Activated CD4-positive, alpha-beta T cell treated with anti-CD3 and anti-CD28 coated beads, Interleukin-2, amount 50 U/mL, for 16 hours (primary cell): ENCODE measurements at regions not wholly inside any gene's neighbourhood (a gene's known extent, or its start where the extent isn't known, plus 50 kb on each side); places are given as distances from the start of the nearest gene placed in this dataset.
"Not testable (repeated sequence)": the region's sequence is repeated elsewhere in the genome, so short reads cannot be mapped to it uniquely, and the experiment has no call there.

Experiments used
- DNase-seq: peaks from one replicate; pipeline ENCODE4 v3.0.0-alpha.2; 2020

- DNase-seq = no peak
Measured at GRCh38 chr13:94901070-94901469, 188.7 kb upstream of the SOX21 start.

GRCh38 chr13:94896719-94897317 lies 184.5 kb upstream of the SOX21 start:
- DNase-seq = no peak

DNA sequence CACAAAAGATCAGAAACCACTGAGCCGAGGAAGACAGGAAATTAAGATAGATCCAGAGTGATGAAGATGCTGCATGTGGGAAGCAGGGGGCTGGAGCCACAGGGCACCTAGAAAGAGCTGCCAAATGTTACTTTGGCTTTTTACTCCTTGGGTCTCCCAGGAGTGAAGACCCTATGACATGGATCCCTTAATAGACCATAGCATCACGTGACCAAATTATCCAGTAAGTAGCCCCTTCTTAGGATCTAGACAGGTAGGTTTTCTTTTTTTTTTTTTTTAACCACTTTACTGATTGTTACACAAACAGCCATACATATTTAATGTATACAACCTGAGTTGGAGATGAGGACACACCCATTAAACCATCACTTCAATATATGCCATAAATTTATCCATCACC lies 183.9 kb upstream of the SOX21 start:
- DNase-seq = no peak

DNA sequence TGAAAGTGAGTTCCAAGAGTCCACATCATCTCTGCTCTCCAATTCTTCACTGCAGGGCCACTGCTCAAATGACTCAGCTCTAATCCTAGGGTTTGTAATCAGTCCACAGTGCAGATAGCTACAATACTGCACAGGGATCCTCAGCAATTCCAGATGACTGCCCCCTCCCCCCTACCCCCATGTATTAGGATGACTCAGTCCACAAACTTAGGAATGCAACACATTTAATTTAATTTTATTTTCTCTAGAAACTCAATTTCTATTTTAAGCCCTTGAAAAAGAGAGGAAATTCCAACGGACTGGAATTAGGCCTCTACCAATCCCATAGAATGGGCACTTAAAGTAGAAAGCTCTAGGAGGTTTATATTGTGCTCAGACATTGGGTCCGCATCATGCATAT lies 173.8 kb upstream of the SOX21 start:
- DNase-seq = no peak

DNA sequence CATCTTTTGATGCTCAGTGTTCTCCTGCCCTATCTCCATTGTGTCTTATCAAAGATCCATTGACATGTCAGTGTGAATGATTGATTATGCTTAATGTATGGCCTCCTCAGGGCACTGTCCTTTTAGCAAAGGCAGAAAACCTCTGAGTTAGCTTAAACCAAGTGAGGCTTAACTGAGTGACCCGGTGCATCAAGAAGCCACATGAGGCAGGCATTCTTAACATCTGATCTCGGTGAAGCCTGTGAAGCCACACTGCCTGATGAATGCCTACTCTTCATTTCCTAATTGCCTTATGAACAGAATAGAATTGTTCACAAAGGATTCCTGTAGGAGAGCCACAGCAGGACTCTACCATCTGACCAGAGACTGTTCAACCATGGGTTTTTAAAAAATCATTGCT lies 168.1 kb upstream of the SOX21 start:
- no peak for DNase-seq

- no peak for DNase-seq
Measured at GRCh38 chr13:94878602-94879165, 166.3 kb upstream of the SOX21 start.

DNA sequence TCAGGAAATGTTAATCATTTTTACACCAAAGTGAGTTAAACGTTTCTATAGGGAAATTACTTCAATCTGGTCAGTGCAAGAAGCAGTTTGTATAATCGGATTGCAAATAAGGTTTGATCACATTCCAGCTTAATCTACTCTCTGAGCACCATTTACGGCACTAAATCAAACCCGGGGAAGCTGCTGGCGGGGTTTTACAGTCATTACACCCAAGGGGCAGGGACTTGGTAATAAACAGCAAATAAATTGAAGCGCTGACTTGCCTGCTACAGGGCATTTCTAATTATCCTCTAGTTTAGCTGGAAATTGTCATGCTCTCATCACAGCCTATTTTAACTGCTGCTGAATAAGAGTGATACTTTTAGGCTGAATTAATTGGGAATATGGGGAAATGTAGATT lies 152.1 kb upstream of the SOX21 start:
- no peak for DNase-seq

DNA sequence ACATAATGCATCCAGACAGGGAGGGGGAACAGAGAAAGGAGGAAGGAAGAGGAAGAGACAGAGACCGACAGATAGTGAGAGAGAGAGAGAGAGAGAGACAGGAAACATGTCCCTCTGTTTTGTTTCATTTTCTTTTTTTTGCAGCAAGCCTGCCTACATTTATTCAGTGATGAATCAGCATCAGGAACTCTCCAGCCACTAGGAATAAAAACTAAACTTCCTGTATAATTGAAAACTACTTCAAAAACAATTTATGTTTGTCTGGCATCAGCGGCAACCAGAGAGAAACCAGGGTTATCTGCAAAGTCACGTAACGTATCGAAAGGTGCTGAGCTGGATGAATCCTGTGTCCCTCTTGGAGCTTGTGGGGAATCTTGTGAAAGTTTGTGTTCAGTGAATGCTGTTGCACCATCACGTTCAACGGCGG lies 148.6 kb upstream of the SOX21 start:
- DNase-seq = peak; percentile 45

DNA sequence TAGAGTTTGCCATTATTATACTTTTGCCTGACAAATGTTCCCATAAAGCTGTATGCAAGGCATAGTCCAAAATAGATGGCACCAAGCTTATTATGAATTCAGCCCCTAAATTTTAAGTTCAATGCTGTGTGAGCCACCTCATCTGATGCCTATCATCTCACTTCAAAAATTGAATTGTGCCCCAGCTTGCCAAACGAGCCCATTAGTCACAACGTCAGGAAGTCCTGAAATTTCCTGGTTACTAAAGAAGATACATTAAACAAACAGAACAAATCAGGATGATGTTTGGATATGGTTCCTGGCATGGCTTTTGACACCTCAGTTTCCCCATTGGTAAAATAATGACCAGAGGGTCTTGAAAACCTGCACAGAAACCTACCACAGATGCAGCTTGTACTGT lies 147.5 kb upstream of the SOX21 start:
- no peak for DNase-seq

- no peak for DNase-seq
Measured at GRCh38 chr13:94859278-94859691, 146.9 kb upstream of the SOX21 start.

GRCh38 chr13:94858856-94859255 lies 146.5 kb upstream of the SOX21 start:
- no peak for DNase-seq

GRCh38 chr13:94854688-94855087 lies 142.3 kb upstream of the SOX21 start:
- no peak for DNase-seq

- no peak for DNase-seq
Measured at GRCh38 chr13:94851576-94851975, 139.2 kb upstream of the SOX21 start.

DNA sequence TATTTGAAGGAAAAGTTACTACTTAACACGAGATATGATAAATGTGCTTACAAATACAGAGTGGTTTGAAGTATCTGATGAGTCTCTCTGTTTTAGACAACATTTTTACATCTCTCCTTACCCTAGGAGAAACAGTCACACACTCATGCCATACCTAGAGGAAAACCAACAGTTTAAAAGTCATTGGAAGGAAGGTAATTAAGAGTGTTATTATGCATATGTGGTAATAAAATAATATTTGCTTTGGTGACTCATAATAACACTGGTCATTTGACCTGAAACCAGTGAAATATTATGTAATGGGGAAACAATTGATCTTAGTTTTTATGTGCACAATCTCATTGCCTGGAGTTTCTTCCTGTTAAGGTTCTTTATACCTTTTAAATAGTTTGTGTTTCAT lies 136.9 kb upstream of the SOX21 start:
- DNase-seq = no peak

DNA sequence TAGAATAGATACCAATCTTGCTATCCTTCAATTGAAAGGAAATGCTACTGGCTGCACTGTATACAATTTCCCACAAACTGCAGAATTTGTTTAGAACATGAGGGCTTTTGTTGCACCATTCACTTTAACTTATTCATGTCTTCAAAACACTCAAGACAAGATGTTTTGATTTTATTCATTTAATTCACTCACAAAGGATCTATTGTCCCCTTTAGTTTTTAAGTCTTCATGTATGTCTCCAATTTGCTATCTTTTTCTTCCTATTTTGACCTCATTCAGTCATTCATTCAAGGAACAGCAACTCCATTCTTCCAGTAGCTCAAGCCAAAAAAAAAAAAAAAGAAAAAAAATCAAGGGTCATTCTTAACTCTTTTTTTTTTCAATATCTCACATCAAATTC lies 130.6 kb upstream of the SOX21 start:
- DNase-seq = no peak

- not testable (repeated sequence) for DNase-seq
Measured at GRCh38 chr13:94837056-94837455, 124.7 kb upstream of the SOX21 start.

DNA sequence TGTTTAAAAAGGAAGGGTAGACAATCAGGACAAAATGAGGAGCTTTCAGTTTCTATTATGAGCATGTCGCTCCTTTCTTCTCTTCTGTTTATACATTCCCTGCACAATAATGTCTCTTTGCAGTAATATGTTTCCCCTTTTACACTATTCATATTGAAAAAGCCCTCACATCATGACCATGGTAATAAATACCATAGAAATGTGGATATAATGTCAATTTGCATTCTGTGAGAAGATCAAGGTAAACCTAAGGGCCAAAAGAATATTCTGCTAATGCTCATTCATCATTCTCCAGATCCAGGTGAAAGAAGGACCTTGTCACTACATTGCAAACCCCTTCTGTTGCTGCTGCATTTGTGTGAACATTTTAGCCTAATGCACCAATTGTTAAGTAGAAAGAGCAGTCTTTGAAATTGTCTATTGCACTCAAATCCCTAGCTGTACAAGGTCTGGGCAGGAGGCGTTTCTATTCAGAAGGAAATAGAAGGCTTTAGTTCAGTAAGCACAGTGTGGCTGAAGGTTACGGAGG lies 117.6 kb upstream of the SOX21 start:
- no peak for DNase-seq

- no peak for DNase-seq
Measured at GRCh38 chr13:94829185-94829836, 117.0 kb upstream of the SOX21 start.

GRCh38 chr13:94827566-94827965 lies 115.2 kb upstream of the SOX21 start:
- no peak for DNase-seq

DNA sequence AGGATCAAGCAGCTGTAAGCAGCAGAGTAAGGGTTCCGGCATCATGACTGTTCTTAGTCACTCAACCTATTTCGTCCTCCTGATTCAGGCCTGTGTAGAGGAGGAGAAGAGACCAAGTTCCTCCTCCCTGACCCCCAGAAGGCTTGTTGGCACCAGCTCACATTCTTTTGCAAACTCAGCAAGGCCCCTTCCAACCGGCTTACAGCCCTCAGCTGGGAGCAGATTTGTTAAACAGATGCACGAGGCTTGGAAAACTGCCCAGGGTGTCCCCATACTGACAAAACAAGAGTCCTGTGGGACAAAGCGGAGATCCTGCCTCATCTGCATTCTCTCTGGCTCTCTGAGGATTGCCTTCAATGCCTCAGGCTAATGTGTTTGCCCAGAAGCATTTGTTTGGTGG lies 113.2 kb upstream of the SOX21 start:
- no peak for DNase-seq

- DNase-seq = no peak
Measured at GRCh38 chr13:94824601-94825000, 112.3 kb upstream of the SOX21 start.

- DNase-seq = no peak
Measured at GRCh38 chr13:94822356-94822755, 110.0 kb upstream of the SOX21 start.

- DNase-seq = no peak
Measured at GRCh38 chr13:94816256-94816655, 103.9 kb upstream of the SOX21 start.

DNA sequence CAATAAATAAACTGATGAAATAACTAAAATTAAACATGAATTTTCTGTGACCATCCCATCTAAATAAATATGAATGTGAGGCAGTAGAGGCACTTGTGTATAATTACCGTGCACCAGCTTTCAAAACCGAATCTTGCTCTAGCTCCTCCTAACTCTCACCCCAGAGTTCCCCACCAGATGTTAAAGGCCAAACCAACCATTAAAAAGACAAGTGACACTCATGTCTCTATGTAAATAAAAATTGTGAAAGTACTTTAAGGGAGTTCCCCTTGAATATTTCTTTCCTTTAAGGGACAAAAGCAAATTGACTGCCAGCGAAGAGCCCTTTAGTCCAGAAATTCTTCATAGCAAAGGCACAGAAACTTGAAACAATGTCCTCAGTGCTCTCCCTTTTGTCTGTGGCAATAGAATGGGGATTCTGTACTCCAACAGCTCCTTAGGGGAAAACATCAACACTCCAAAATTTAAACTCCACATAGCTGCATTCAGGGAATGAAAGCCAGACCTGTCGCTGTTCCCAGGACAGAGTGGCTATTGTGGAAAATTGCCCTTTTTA lies 101.7 kb upstream of the SOX21 start:
- no peak for DNase-seq
